NCI-H748 (cell line): ENCODE measurements at regions not wholly inside any gene's neighbourhood (a gene's known extent, or its start where the extent isn't known, plus 50 kb on each side); places are given as distances from the start of the nearest gene placed in this dataset.

ENCODE experiments used
- DNase-seq: peaks from one replicate; lab custom pipeline; 2025; ENCODE audit not compliant: unreplicated experiment; lab: John Stamatoyannopoulos, UW

GRCh38 chr5:119991625-119992024 is 362.3 kb downstream of the FAM170A start:
- no peak for DNase-seq

- DNase-seq = no peak
These were observed 366.8 kb downstream of the FAM170A start for GRCh38 chr5:119996128-119996527.

- DNase-seq = no peak
These were observed 378.2 kb downstream of the FAM170A start for GRCh38 chr5:120007598-120007997.

GRCh38 chr5:120012431-120012830 is 383.1 kb downstream of the FAM170A start:
- DNase-seq = no peak

GRCh38 chr5:120014535-120014934 is 385.2 kb downstream of the FAM170A start:
- no peak for DNase-seq

- DNase-seq = no peak
These were observed 387.5 kb downstream of the FAM170A start for GRCh38 chr5:120016717-120017382.

- DNase-seq = no peak
These were observed 388.2 kb downstream of the FAM170A start for GRCh38 chr5:120017513-120017912.

- no peak for DNase-seq
These were observed 405.8 kb downstream of the FAM170A start for GRCh38 chr5:120035181-120035580.

GRCh38 chr5:120035815-120036577 is 406.6 kb downstream of the FAM170A start:
- no peak for DNase-seq

GRCh38 chr5:120037451-120037850 is 408.1 kb downstream of the FAM170A start:
- no peak for DNase-seq

- no peak for DNase-seq
These were observed 409.8 kb downstream of the FAM170A start for GRCh38 chr5:120039111-120039510.

GRCh38 chr5:120043431-120043830 is 414.1 kb downstream of the FAM170A start:
- no peak for DNase-seq

GRCh38 chr5:120052916-120053828 is 410.9 kb upstream of the PRR16 start:
- DNase-seq = no peak

GRCh38 chr5:120053841-120054240 is 410.3 kb upstream of the PRR16 start:
- no peak for DNase-seq

- peak; percentile 2 for DNase-seq
These were observed 408.2 kb upstream of the PRR16 start for GRCh38 chr5:120055858-120056257.

GRCh38 chr5:120062515-120062917 is 401.6 kb upstream of the PRR16 start:
- DNase-seq = no peak

GRCh38 chr5:120072068-120072761 is 391.9 kb upstream of the PRR16 start:
- DNase-seq = no peak

- DNase-seq = no peak
These were observed 390.4 kb upstream of the PRR16 start for GRCh38 chr5:120073722-120074121.

GRCh38 chr5:120080781-120081180 is 383.3 kb upstream of the PRR16 start:
- no peak for DNase-seq

GRCh38 chr5:120082316-120083068 is 381.6 kb upstream of the PRR16 start:
- DNase-seq = no peak
